ENCODE measurements at regions not wholly inside any gene's neighbourhood (a gene's known extent, or its start where the extent isn't known, plus 50 kb on each side); places are given as distances from the start of the nearest gene placed in this dataset.

- TF ChIP-seq CTCF (conservative IDR thresholded peaks at IDR 0.05; ENCODE audit: low read length) (no peak), EZH2phosphoT487 (IDR thresholded peaks at IDR 0.05; ENCODE audit: borderline replicate concordance, low read depth, low read length) (no peak)
Observed at GRCh38 chr16:6496996-6497395, 835.6 kb upstream of the RBFOX1 start.
